HepG2 (cell line): ENCODE measurements at regions not wholly inside any gene's neighbourhood (a gene's known extent, or its start where the extent isn't known, plus 50 kb on each side); places are given as distances from the start of the nearest gene placed in this dataset.

Source experiments
- CBX5 ChIP-seq: sonication (generic); formaldehyde crosslinking; IDR thresholded peaks from 2 replicates; pipeline ENCODE4 v1.4.0; 2020; ENCODE audit warnings: missing genetic modification reagents, borderline replicate concordance
- HOXA5 ChIP-seq: sonication (generic); formaldehyde crosslinking; IDR thresholded peaks from 2 replicates; pipeline ENCODE4 v1.4.0; 2020; ENCODE audit warnings: missing genetic modification reagents
- MATR3 ChIP-seq: sonication (generic); formaldehyde crosslinking; IDR thresholded peaks from 2 replicates; pipeline ENCODE4 v1.4.0; 2020; ENCODE audit warnings: missing genetic modification reagents
- RBM39 ChIP-seq: fragments of 200-400 bp; formaldehyde crosslinking; IDR thresholded peaks from one replicate; pipeline ENCODE4 v1.6.1; 2018; ENCODE audit warnings: antibody characterized with exemption, mild to moderate bottlenecking, low read depth, low read length; ENCODE audit not compliant: poor library complexity, severe bottlenecking
- REPIN1 ChIP-seq: sonication (generic); formaldehyde crosslinking; IDR thresholded peaks from 2 replicates; pipeline ENCODE4 v1.8.0; 2022; ENCODE audit warnings: missing genetic modification reagents, low read depth, mild to moderate bottlenecking, borderline replicate concordance
- ZMYM3 ChIP-seq: sonication (generic); formaldehyde crosslinking; IDR thresholded peaks from 2 replicates; pipeline ENCODE4 v1.5.1; 2020; ENCODE audit warnings: mild to moderate bottlenecking, missing genetic modification reagents
- TF ChIP-seq, protein P1 (sequence below): IDR thresholded peaks from 2 replicates; pipeline ENCODE4 v1.6.1; 2012; ENCODE audit warnings: inconsistent platforms
- TF ChIP-seq, protein P2 (sequence below): sonication (generic); formaldehyde crosslinking; IDR thresholded peaks from 2 replicates; pipeline ENCODE4 v1.5.0; 2020; ENCODE audit warnings: mild to moderate bottlenecking, missing genetic modification reagents, moderate library complexity
- TF ChIP-seq, protein P3 (sequence below), 2 experiments: fragments of 450-650 bp in 1 of 2; sonication (generic) in 1 of 2; formaldehyde crosslinking in 1 of 2; IDR thresholded peaks; 2 replicates each; pipeline versions ENCODE4 v1.6.1 to v1.8.0; 2016 to 2022; ENCODE audit warnings: antibody characterized with exemption in 1 of 2, mild to moderate bottlenecking in 1 of 2, missing genetic modification reagents in 1 of 2
- TF ChIP-seq, protein P4 (sequence below): sonication (generic); formaldehyde crosslinking; IDR thresholded peaks from 2 replicates; pipeline ENCODE4 v1.4.0; 2020; ENCODE audit warnings: mild to moderate bottlenecking, missing genetic modification reagents
- TF ChIP-seq, protein P5 (sequence below): sonication (generic); formaldehyde crosslinking; IDR thresholded peaks from 2 replicates; pipeline ENCODE4 v1.9.0; 2022; ENCODE audit warnings: missing genetic modification reagents, mild to moderate bottlenecking, borderline replicate concordance

DNA sequence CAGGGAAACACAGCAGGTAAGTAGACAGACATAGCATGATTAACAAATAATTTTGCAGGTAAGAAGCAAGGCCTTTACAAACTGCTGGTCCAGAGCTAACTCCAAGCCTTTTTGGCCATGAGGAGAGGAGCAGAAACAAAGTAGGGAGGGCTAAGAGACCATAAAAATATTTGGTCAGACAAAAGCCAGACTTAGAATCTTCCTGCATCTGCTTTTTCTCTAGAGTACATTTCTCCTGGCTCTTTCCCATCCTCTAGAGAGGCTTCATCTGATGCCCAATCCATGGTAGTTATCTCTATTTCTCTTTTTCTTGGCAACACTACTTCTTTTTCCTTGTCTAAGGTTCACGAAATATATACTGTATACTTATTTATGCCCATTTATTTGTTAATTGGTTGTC, 577.1 kb downstream of the PIK3C3 start:
- TF ChIP-seq MATR3 (no peak), ZMYM3 (CRISPR knock-in tag) (no peak), REPIN1 (CRISPR knock-in tag) (no peak), HOXA5 (CRISPR knock-in tag) (no peak), RBM39 (no peak), CBX5 (no peak)
- TF ChIP-seq, protein P1, sequence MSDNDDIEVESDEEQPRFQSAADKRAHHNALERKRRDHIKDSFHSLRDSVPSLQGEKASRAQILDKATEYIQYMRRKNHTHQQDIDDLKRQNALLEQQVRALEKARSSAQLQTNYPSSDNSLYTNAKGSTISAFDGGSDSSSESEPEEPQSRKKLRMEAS: no peak
- TF ChIP-seq, protein P2, sequence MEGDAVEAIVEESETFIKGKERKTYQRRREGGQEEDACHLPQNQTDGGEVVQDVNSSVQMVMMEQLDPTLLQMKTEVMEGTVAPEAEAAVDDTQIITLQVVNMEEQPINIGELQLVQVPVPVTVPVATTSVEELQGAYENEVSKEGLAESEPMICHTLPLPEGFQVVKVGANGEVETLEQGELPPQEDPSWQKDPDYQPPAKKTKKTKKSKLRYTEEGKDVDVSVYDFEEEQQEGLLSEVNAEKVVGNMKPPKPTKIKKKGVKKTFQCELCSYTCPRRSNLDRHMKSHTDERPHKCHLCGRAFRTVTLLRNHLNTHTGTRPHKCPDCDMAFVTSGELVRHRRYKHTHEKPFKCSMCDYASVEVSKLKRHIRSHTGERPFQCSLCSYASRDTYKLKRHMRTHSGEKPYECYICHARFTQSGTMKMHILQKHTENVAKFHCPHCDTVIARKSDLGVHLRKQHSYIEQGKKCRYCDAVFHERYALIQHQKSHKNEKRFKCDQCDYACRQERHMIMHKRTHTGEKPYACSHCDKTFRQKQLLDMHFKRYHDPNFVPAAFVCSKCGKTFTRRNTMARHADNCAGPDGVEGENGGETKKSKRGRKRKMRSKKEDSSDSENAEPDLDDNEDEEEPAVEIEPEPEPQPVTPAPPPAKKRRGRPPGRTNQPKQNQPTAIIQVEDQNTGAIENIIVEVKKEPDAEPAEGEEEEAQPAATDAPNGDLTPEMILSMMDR (CRISPR knock-in tag): no peak
- TF ChIP-seq, protein P3, sequence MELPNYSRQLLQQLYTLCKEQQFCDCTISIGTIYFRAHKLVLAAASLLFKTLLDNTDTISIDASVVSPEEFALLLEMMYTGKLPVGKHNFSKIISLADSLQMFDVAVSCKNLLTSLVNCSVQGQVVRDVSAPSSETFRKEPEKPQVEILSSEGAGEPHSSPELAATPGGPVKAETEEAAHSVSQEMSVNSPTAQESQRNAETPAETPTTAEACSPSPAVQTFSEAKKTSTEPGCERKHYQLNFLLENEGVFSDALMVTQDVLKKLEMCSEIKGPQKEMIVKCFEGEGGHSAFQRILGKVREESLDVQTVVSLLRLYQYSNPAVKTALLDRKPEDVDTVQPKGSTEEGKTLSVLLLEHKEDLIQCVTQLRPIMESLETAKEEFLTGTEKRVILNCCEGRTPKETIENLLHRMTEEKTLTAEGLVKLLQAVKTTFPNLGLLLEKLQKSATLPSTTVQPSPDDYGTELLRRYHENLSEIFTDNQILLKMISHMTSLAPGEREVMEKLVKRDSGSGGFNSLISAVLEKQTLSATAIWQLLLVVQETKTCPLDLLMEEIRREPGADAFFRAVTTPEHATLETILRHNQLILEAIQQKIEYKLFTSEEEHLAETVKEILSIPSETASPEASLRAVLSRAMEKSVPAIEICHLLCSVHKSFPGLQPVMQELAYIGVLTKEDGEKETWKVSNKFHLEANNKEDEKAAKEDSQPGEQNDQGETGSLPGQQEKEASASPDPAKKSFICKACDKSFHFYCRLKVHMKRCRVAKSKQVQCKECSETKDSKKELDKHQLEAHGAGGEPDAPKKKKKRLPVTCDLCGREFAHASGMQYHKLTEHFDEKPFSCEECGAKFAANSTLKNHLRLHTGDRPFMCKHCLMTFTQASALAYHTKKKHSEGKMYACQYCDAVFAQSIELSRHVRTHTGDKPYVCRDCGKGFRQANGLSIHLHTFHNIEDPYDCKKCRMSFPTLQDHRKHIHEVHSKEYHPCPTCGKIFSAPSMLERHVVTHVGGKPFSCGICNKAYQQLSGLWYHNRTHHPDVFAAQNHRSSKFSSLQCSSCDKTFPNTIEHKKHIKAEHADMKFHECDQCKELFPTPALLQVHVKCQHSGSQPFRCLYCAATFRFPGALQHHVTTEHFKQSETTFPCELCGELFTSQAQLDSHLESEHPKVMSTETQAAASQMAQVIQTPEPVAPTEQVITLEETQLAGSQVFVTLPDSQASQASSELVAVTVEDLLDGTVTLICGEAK (IDR thresholded peaks at IDR 0.05): no peak
- TF ChIP-seq, protein P3 (CRISPR knock-in tag; IDR thresholded peaks at IDR 0.05): no peak
- TF ChIP-seq, protein P4, sequence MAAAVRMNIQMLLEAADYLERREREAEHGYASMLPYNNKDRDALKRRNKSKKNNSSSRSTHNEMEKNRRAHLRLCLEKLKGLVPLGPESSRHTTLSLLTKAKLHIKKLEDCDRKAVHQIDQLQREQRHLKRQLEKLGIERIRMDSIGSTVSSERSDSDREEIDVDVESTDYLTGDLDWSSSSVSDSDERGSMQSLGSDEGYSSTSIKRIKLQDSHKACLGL (CRISPR knock-in tag): no peak
- TF ChIP-seq, protein P5, sequence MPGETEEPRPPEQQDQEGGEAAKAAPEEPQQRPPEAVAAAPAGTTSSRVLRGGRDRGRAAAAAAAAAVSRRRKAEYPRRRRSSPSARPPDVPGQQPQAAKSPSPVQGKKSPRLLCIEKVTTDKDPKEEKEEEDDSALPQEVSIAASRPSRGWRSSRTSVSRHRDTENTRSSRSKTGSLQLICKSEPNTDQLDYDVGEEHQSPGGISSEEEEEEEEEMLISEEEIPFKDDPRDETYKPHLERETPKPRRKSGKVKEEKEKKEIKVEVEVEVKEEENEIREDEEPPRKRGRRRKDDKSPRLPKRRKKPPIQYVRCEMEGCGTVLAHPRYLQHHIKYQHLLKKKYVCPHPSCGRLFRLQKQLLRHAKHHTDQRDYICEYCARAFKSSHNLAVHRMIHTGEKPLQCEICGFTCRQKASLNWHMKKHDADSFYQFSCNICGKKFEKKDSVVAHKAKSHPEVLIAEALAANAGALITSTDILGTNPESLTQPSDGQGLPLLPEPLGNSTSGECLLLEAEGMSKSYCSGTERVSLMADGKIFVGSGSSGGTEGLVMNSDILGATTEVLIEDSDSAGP: no peak
